Liver (tissue), 3 donors: ENCODE measurements at regions not wholly inside any gene's neighbourhood (a gene's known extent, or its start where the extent isn't known, plus 50 kb on each side); places are given as distances from the start of the nearest gene placed in this dataset.

Experiments
- EGR1 ChIP-seq, 2 donors: IDR thresholded peaks; 2 replicates each; pipeline ENCODE4 v1.6.1; 2016 to 2018; ENCODE audit warnings: antibody characterized with exemption in 2 of 2, low read depth in 2 of 2
- FOXA1 ChIP-seq: IDR thresholded peaks from 2 replicates; pipeline ENCODE4 v1.6.1; 2016; ENCODE audit warnings: antibody characterized with exemption
- HNF4G ChIP-seq: IDR thresholded peaks from 2 replicates; pipeline ENCODE4 v1.6.1; 2016; ENCODE audit warnings: antibody characterized with exemption
- JUND ChIP-seq, 2 donors: IDR thresholded peaks; 2 replicates each; pipeline ENCODE4 v1.6.1; 2016; ENCODE audit warnings: antibody characterized with exemption in 2 of 2
- RAD21 ChIP-seq, 2 donors: IDR thresholded peaks; 2 replicates each; pipeline ENCODE4 v1.6.1; 2016; ENCODE audit warnings: antibody characterized with exemption in 2 of 2, mild to moderate bottlenecking in 2 of 2
- SP1 ChIP-seq: IDR thresholded peaks from 2 replicates; pipeline ENCODE4 v1.6.1; 2018; ENCODE audit warnings: antibody characterized with exemption, mild to moderate bottlenecking
- TAF1 ChIP-seq: conservative IDR thresholded peaks from 2 replicates; pipeline ENCODE4 v1.6.1; 2016; ENCODE audit warnings: antibody characterized with exemption, mild to moderate bottlenecking
- YY1 ChIP-seq: IDR thresholded peaks from 2 replicates; pipeline ENCODE4 v1.6.1; 2016; ENCODE audit warnings: antibody characterized with exemption, mild to moderate bottlenecking
- TF ChIP-seq, protein P1 (sequence below): fragments of 150-350 bp; IDR thresholded peaks from 2 replicates; pipeline ENCODE4 v1.5.1; 2017; ENCODE audit warnings: improper control_type of control experiment, low read depth, low read length; ENCODE audit not compliant: missing input control
- TF ChIP-seq, protein P2 (sequence below): IDR thresholded peaks from 2 replicates; pipeline ENCODE4 v1.6.1; 2016; ENCODE audit warnings: antibody characterized with exemption
- TF ChIP-seq, protein P3 (sequence below): IDR thresholded peaks from 2 replicates; pipeline ENCODE4 v1.6.1; 2016; ENCODE audit warnings: antibody characterized with exemption, mild to moderate bottlenecking
- TF ChIP-seq, protein P4 (sequence below): IDR thresholded peaks from 2 replicates; pipeline ENCODE4 v1.6.1; 2016; ENCODE audit warnings: antibody characterized with exemption
- TF ChIP-seq, protein P5 (sequence below): IDR thresholded peaks from 2 replicates; pipeline ENCODE4 v1.6.1; 2016; ENCODE audit warnings: antibody characterized with exemption
- donor health status: healthy.
- donor health status: healthy.

DNA sequence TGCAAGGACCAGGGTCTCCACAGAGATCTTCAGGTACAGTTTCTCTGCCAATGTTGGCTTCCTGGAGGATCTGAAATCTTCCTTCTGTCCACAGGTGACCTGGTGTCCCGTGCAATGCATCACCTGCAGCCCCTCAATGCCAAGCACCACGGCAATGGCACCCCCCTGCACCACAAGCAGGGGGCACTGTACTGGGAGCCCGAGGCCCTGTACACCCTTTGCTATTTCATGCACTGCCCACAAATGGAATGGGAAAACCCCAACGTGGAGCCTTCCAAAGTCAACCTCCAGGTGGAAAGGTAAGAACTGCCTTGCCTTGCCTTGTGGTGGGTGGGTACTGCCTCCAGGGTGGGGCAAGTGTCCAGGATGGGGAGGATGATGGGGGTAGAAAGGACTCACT, 141.8 kb upstream of the PWP1 start:
- TF ChIP-seq, protein P1, sequence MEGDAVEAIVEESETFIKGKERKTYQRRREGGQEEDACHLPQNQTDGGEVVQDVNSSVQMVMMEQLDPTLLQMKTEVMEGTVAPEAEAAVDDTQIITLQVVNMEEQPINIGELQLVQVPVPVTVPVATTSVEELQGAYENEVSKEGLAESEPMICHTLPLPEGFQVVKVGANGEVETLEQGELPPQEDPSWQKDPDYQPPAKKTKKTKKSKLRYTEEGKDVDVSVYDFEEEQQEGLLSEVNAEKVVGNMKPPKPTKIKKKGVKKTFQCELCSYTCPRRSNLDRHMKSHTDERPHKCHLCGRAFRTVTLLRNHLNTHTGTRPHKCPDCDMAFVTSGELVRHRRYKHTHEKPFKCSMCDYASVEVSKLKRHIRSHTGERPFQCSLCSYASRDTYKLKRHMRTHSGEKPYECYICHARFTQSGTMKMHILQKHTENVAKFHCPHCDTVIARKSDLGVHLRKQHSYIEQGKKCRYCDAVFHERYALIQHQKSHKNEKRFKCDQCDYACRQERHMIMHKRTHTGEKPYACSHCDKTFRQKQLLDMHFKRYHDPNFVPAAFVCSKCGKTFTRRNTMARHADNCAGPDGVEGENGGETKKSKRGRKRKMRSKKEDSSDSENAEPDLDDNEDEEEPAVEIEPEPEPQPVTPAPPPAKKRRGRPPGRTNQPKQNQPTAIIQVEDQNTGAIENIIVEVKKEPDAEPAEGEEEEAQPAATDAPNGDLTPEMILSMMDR, result no peak
- TF ChIP-seq HNF4G (no peak), RAD21 (IDR thresholded peaks at IDR 0.05) (no peak), TAF1 (no peak), YY1 (no peak), EGR1 (IDR thresholded peaks at IDR 0.05; ENCODE audit: low read depth in 2 of 2) (no peak), JUND (IDR thresholded peaks at IDR 0.05) (no peak), SP1 (no peak), FOXA1 (no peak)
- TF ChIP-seq, protein P2, sequence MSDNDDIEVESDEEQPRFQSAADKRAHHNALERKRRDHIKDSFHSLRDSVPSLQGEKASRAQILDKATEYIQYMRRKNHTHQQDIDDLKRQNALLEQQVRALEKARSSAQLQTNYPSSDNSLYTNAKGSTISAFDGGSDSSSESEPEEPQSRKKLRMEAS, result no peak
- TF ChIP-seq, protein P3, sequence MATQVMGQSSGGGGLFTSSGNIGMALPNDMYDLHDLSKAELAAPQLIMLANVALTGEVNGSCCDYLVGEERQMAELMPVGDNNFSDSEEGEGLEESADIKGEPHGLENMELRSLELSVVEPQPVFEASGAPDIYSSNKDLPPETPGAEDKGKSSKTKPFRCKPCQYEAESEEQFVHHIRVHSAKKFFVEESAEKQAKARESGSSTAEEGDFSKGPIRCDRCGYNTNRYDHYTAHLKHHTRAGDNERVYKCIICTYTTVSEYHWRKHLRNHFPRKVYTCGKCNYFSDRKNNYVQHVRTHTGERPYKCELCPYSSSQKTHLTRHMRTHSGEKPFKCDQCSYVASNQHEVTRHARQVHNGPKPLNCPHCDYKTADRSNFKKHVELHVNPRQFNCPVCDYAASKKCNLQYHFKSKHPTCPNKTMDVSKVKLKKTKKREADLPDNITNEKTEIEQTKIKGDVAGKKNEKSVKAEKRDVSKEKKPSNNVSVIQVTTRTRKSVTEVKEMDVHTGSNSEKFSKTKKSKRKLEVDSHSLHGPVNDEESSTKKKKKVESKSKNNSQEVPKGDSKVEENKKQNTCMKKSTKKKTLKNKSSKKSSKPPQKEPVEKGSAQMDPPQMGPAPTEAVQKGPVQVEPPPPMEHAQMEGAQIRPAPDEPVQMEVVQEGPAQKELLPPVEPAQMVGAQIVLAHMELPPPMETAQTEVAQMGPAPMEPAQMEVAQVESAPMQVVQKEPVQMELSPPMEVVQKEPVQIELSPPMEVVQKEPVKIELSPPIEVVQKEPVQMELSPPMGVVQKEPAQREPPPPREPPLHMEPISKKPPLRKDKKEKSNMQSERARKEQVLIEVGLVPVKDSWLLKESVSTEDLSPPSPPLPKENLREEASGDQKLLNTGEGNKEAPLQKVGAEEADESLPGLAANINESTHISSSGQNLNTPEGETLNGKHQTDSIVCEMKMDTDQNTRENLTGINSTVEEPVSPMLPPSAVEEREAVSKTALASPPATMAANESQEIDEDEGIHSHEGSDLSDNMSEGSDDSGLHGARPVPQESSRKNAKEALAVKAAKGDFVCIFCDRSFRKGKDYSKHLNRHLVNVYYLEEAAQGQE, result no peak
- TF ChIP-seq, protein P4, sequence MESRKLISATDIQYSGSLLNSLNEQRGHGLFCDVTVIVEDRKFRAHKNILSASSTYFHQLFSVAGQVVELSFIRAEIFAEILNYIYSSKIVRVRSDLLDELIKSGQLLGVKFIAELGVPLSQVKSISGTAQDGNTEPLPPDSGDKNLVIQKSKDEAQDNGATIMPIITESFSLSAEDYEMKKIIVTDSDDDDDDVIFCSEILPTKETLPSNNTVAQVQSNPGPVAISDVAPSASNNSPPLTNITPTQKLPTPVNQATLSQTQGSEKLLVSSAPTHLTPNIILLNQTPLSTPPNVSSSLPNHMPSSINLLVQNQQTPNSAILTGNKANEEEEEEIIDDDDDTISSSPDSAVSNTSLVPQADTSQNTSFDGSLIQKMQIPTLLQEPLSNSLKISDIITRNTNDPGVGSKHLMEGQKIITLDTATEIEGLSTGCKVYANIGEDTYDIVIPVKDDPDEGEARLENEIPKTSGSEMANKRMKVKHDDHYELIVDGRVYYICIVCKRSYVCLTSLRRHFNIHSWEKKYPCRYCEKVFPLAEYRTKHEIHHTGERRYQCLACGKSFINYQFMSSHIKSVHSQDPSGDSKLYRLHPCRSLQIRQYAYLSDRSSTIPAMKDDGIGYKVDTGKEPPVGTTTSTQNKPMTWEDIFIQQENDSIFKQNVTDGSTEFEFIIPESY, result no peak
- TF ChIP-seq, protein P5, sequence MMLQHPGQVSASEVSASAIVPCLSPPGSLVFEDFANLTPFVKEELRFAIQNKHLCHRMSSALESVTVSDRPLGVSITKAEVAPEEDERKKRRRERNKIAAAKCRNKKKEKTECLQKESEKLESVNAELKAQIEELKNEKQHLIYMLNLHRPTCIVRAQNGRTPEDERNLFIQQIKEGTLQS, result no peak
